Panc1 (cell line): ENCODE measurements at regions not wholly inside any gene's neighbourhood (a gene's known extent, or its start where the extent isn't known, plus 50 kb on each side); places are given as distances from the start of the nearest gene placed in this dataset.

Experiments used
- ATAC-seq: fragments of 200-7000 bp; cut with Tn5 transposase; 2 replicates; pipeline ENCODE4 v1.9.1; 2020; ENCODE audit warnings: mild to moderate bottlenecking, moderate library complexity
- BruUV-seq: library from RNA; stranded (reverse); fragments of 400-500 nt; replicated peaks from 2 replicates; lab custom pipeline; 2021; lab: Mats Ljungman, UMichigan
- CTCF ChIA-PET: fragments of 300-600 bp; sonication (Branson Sonifier 250); formaldehyde crosslinking; loops from one replicate; lab custom pipeline; 2022; ENCODE audit warnings: antibody characterized with exemption; lab: Charles Lee
- POLR2A ChIA-PET: fragments of 300-600 bp; sonication (Branson Sonifier 250); formaldehyde crosslinking; loops from one replicate; lab custom pipeline; 2022; ENCODE audit warnings: antibody characterized with exemption; lab: Charles Lee
- DNase-seq: peaks from one replicate; pipeline ENCODE4 v3.0.0-alpha.2; 2010; ENCODE audit warnings: low read depth, low spot score
- H3K27ac ChIP-seq: 2 replicates; pipeline ENCODE4 v1.5.1; 2011; ENCODE audit warnings: mild to moderate bottlenecking, low read length, inconsistent platforms
- H3K27me3 ChIP-seq: fragments of 200-500 bp; sonication (Bioruptor generic); 2 replicates; pipeline ENCODE4 v1.6.0; 2014; ENCODE audit warnings: low read length, inconsistent platforms; ENCODE audit not compliant: control insufficient read depth, insufficient read depth
- H3K36me3 ChIP-seq: fragments of 200-500 bp; sonication (Bioruptor generic); 2 replicates; pipeline ENCODE4 v1.5.1; 2014; ENCODE audit warnings: inconsistent platforms, mild to moderate bottlenecking, low read length, moderate library complexity; ENCODE audit not compliant: control insufficient read depth, insufficient read depth
- H3K4me1 ChIP-seq: 2 replicates; pipeline ENCODE4 v1.5.1; 2011; ENCODE audit warnings: inconsistent platforms, mild to moderate bottlenecking, low read length, moderate library complexity; ENCODE audit not compliant: control insufficient read depth, insufficient read depth
- H3K4me3 ChIP-seq, 2 experiments: 2 replicates each; pipeline ENCODE4 v1.5.1; 2011 to 2012; ENCODE audit warnings: low read depth in 2 of 2, low read length in 2 of 2, mild to moderate bottlenecking in 2 of 2, inconsistent platforms in 1 of 2, moderate library complexity in 1 of 2
- H3K9me3 ChIP-seq: fragments of 200-500 bp; sonication (Bioruptor generic); 2 replicates; pipeline ENCODE4 v1.5.1; 2014; ENCODE audit warnings: low read depth, mild to moderate bottlenecking, inconsistent platforms, low read length, moderate library complexity; ENCODE audit not compliant: control insufficient read depth, insufficient read depth
- POLR2AphosphoS5 ChIP-seq: IDR thresholded peaks from 2 replicates; pipeline ENCODE4 v1.6.1; 2012; ENCODE audit warnings: mild to moderate bottlenecking, low read depth, low read length, moderate library complexity
- SIN3A ChIP-seq: IDR thresholded peaks from 2 replicates; pipeline ENCODE4 v1.6.1; 2012; ENCODE audit warnings: low read depth, mild to moderate bottlenecking, low read length, moderate library complexity, borderline replicate concordance; ENCODE audit not compliant: insufficient read depth
- TCF7L2 ChIP-seq: IDR thresholded peaks from 2 replicates; pipeline ENCODE4 v1.6.1; 2011; ENCODE audit warnings: mild to moderate bottlenecking, low read depth, low read length, inconsistent platforms
- in situ Hi-C: cut with HindIII; loops from 2 replicates; pipeline ENCODE4 v1.10.0; 2016; ENCODE audit warnings: low sequenced_read_pairs, low pct_unique_long_range_greater_than_20kb
- intact Hi-C: fragments of 100-400 bp; cut with micrococcal nuclease; formaldehyde crosslinking; loops from one replicate; pipeline ENCODE4 v1.10.0; 2022; ENCODE audit not compliant: unreplicated experiment
- TF ChIP-seq, protein P1 (sequence below): fragments of 450-650 bp; IDR thresholded peaks from 2 replicates; pipeline ENCODE4 v1.5.1; 2017; ENCODE audit warnings: mild to moderate bottlenecking
- TF ChIP-seq, protein P2 (sequence below), 2 experiments: IDR thresholded peaks; 2 replicates each; pipeline ENCODE4 v1.6.1; 2011 to 2012; ENCODE audit warnings: low read depth in 2 of 2, control low read depth in 1 of 2, low read length in 1 of 2, mild to moderate bottlenecking in 1 of 2, moderate library complexity in 1 of 2; ENCODE audit not compliant: insufficient read depth in 1 of 2

DNA sequence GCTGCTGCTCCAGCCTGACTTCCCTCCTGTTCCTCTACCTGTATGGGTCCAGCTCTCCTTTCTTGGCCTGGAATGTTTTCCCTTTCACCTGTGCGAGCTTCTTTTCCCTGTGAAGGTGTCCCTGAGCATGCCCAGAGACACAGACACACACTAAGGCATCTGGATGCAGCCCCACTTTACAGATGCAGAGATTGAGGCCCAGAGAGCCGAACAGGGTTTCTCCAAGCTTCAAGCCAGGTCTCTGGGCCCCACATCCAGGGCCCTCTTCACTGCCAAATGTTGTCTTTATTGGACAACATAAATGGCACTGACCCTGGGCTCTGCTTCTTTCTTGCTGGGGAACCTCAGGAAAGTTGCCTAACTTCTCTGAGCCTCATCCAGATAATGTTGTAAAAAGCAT is 561.6 kb downstream of the MIAT start:
- TF ChIP-seq, protein P1, sequence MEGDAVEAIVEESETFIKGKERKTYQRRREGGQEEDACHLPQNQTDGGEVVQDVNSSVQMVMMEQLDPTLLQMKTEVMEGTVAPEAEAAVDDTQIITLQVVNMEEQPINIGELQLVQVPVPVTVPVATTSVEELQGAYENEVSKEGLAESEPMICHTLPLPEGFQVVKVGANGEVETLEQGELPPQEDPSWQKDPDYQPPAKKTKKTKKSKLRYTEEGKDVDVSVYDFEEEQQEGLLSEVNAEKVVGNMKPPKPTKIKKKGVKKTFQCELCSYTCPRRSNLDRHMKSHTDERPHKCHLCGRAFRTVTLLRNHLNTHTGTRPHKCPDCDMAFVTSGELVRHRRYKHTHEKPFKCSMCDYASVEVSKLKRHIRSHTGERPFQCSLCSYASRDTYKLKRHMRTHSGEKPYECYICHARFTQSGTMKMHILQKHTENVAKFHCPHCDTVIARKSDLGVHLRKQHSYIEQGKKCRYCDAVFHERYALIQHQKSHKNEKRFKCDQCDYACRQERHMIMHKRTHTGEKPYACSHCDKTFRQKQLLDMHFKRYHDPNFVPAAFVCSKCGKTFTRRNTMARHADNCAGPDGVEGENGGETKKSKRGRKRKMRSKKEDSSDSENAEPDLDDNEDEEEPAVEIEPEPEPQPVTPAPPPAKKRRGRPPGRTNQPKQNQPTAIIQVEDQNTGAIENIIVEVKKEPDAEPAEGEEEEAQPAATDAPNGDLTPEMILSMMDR = no peak
- no peak for TF ChIP-seq TCF7L2
- TF ChIP-seq POLR2AphosphoS5 = no peak
- TF ChIP-seq SIN3A = no peak
- TF ChIP-seq, protein P2, sequence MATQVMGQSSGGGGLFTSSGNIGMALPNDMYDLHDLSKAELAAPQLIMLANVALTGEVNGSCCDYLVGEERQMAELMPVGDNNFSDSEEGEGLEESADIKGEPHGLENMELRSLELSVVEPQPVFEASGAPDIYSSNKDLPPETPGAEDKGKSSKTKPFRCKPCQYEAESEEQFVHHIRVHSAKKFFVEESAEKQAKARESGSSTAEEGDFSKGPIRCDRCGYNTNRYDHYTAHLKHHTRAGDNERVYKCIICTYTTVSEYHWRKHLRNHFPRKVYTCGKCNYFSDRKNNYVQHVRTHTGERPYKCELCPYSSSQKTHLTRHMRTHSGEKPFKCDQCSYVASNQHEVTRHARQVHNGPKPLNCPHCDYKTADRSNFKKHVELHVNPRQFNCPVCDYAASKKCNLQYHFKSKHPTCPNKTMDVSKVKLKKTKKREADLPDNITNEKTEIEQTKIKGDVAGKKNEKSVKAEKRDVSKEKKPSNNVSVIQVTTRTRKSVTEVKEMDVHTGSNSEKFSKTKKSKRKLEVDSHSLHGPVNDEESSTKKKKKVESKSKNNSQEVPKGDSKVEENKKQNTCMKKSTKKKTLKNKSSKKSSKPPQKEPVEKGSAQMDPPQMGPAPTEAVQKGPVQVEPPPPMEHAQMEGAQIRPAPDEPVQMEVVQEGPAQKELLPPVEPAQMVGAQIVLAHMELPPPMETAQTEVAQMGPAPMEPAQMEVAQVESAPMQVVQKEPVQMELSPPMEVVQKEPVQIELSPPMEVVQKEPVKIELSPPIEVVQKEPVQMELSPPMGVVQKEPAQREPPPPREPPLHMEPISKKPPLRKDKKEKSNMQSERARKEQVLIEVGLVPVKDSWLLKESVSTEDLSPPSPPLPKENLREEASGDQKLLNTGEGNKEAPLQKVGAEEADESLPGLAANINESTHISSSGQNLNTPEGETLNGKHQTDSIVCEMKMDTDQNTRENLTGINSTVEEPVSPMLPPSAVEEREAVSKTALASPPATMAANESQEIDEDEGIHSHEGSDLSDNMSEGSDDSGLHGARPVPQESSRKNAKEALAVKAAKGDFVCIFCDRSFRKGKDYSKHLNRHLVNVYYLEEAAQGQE (IDR thresholded peaks at IDR 0.05; ENCODE audit: insufficient read depth in 1 of 2, low read depth in 2 of 2, low read length in 1 of 2) = no peak
- in situ Hi-C loops (no loop called here), intact Hi-C loops (no loop called here)
- no TSS peak for BruUV-seq
- POLR2A ChIA-PET = no interaction called here
- Histone ChIP-seq H3K36me3 (no peaks in the 10 kb centered on the region), H3K27me3 (no peaks in the 10 kb centered on the region), H3K27ac (no peak overlapping the region), H3K9me3 (no peaks in the 10 kb centered on the region), H3K4me3 (no peak overlapping the region), H3K4me1 (no peaks in the 10 kb centered on the region)
- DNase-seq = no peak
- ATAC-seq = no peak
- CTCF ChIA-PET = no interaction called here

DNA sequence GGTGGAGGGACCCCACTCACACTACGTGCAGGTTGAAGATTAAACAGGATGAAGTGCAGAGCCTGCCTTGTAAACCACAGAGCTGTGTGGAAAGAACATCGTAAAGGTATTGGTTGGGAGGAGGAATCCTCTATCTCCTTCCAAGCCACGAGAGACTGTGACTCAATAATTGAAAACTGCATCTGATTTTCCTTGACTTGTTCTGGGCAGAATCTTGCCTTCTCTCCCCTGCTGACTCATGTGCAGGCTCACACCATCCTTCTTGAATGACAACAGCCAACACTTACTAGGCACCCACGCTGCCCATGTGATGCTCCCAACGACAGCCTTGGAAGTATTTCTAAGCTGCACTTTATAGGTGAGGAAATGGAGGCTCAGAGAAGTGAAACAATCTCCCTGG is 563.0 kb downstream of the MIAT start:
- ChIA-PET CTCF (no interaction called here), POLR2A (no interaction called here)
- in situ Hi-C loops = no loop called here
- no TSS peak for BruUV-seq
- ATAC-seq (no peak), DNase-seq (no peak)
- no peaks in the 10 kb centered on the region for H3K27me3 ChIP-seq
- H3K9me3 ChIP-seq = no peaks in the 10 kb centered on the region
- intact Hi-C loops = no loop called here
- H3K4me3 ChIP-seq = no peak overlapping the region
- H3K27ac ChIP-seq = no peak overlapping the region
- no peaks in the 10 kb centered on the region for H3K36me3 ChIP-seq
- TF ChIP-seq SIN3A (no peak), TCF7L2 (no peak), POLR2AphosphoS5 (no peak)
- TF ChIP-seq, protein P1 = no peak
- TF ChIP-seq, protein P2 (IDR thresholded peaks at IDR 0.05; ENCODE audit: insufficient read depth in 1 of 2, low read depth in 2 of 2, low read length in 1 of 2) = no peak
- H3K4me1 ChIP-seq = no peaks in the 10 kb centered on the region
